ENCODE measurements at regions not wholly inside any gene's neighbourhood (a gene's known extent, or its start where the extent isn't known, plus 50 kb on each side); places are given as distances from the start of the nearest gene placed in this dataset.

DNA sequence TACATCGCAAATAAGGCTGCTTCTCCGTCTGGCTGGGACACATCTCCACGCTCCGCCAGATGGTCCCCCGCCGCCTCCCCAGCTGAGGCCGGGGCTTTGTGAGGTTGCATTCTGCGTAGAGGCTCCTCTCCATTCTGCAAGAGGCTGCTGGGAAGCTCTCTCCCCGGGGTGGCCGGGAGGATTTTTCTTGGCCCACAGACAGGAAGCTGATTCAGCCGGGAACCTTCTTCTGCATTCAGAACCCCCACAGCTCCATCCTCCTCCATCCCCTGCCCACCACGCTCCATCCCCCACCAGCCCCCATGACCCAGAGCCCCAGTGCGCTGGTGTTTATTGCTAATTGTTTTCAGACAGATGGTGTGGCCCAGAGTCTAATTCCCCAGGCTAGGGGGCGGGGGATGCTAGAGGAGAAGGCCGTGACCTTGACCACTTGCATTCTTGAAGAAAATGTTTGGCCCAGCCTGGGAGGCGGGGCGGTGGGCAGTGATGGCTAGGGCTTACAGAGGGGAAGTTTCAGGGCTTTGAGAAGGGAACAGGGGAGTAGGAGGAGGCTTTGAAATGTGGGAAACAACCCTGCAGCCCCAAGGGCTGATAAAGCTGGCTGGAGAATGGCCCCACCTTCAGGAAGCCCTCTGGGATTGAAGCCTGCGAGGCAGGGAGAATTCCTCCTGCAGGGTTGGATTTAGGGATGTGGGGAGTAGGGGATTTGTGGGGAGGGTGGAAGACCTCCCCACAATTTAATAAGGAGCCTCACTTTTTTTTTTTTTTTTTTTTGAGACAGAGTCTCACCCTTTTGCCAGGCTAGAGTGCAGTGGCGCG is 88.5 kb upstream of the NCOR2 start:
- no peak for DNase-seq (ENCODE audit: low read depth)
- TF ChIP-seq, protein P1, sequence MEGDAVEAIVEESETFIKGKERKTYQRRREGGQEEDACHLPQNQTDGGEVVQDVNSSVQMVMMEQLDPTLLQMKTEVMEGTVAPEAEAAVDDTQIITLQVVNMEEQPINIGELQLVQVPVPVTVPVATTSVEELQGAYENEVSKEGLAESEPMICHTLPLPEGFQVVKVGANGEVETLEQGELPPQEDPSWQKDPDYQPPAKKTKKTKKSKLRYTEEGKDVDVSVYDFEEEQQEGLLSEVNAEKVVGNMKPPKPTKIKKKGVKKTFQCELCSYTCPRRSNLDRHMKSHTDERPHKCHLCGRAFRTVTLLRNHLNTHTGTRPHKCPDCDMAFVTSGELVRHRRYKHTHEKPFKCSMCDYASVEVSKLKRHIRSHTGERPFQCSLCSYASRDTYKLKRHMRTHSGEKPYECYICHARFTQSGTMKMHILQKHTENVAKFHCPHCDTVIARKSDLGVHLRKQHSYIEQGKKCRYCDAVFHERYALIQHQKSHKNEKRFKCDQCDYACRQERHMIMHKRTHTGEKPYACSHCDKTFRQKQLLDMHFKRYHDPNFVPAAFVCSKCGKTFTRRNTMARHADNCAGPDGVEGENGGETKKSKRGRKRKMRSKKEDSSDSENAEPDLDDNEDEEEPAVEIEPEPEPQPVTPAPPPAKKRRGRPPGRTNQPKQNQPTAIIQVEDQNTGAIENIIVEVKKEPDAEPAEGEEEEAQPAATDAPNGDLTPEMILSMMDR (IDR thresholded peaks at IDR 0.05; ENCODE audit: insufficient read depth, low read depth, low read length, missing control alignments) = no peak
- no peak overlapping the region for H3K4me3 ChIP-seq (ENCODE audit: low read depth, low read length)

DNA sequence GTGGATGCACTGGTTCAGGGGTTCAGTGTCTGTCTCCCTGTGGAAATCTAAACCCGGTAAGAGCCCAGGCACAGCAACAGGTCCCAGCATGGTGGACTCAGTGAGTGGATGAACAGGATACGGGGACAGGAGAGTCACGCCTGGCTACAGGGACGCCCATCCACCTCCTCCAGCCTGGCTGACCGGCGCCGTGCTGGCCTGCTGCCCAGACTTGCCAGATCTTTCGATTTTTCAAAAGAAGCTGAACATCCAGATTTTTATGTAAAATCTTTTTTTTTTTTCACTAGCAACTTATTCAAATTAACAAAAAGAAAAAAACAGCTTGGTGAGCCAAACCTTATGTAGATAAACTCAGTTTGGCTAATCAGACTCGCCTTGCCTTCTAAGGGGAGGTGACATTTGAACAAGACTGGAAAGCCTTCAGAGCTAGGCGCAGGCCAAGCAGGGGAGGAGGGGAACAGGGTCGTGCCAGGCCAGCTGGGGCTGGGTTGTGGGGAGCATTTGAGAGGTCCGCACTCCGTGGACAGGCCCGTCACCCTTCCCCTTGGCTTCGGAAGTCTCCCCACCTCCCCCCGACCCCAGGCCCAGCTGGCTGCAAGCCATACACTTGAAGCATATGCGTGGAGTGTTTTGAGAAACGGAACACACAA is 87.8 kb upstream of the NCOR2 start:
- no peak for DNase-seq (ENCODE audit: low read depth)
- H3K4me3 ChIP-seq (ENCODE audit: low read depth, low read length) = no peak overlapping the region
- TF ChIP-seq, protein P1 (IDR thresholded peaks at IDR 0.05; ENCODE audit: insufficient read depth, low read depth, low read length, missing control alignments) = no peak

DNA sequence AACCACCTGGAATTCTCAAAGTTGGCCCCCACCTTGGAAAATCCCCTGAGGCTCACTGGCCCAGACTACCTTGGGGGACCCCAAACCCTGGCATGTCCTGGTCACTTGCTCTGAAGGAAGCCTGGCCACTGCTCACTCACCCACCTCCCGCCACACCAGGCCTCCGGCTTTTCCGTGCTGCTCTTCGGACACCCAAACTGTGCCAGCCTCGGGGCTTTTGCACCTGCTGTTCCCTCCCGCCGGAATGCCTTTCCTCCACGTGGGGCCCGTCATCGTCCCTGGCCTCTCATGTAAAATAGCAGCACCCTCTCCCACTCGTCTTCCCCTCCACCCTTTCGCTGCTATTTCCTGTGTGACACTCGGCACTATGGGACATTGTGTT is 87.2 kb upstream of the NCOR2 start:
- TF ChIP-seq, protein P1 (IDR thresholded peaks at IDR 0.05; ENCODE audit: insufficient read depth, low read depth, low read length, missing control alignments) = no peak
- no peak overlapping the region for H3K4me3 ChIP-seq (ENCODE audit: low read depth, low read length)
- no peak for DNase-seq (ENCODE audit: low read depth)

DNA sequence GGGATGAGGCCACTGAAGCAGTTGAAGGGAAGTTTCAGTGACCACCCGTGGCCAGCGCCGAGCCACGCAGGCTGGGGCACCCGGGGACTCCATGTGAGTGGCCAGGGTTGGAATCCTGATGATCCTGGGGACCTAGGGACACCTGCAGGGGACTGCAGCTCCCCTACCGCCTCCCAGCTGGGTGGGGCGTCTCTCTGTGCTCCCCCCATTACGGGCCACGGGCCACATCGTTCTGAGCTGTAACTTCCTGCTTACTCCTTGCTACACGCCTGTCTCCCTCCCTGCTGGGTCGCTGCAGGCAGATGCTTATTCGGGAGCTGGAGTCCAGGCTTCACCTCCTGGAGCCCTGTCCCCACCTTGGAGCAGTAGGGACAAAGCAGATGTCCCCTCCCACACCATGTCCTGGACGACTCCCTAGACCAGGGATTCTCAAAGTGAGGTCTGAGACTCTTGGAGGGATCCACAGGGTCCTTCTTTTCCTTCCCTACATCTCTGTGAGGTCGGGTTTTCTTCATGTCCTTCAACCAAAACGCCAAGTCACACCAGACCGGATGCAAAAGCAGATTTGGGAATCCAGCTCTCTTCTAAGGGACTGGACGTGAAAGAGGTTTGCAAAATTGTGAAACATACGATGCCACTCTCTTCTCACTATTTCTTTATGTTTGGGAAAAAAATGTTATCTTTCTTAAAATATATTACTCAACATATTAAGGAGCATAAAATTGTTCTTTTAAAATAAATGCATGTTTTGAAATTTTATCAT is 85.9 kb upstream of the NCOR2 start:
- TF ChIP-seq, protein P1 (IDR thresholded peaks at IDR 0.05; ENCODE audit: insufficient read depth, low read depth, low read length, missing control alignments) = no peak
- no peak for DNase-seq (ENCODE audit: low read depth)

DNA sequence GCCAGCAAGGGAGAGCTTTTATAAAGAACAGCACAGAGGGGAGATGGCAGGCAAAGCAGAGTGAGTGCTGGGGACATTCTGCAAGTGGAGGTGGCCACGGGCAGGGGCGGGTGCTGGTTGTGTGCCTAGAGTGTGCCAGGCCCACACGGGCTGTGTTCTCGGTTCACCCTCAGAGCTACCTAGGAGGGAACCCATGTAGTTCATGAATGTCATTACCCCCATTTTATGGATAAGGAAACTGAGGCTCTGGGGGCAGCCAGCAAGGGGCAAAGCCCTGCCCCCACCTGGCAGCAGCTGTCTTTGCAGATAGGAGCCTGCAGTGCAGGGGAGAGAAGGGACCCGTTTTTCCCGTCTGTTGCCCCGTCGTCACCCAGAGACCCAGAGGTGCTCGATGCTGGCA is 85.2 kb upstream of the NCOR2 start:
- TF ChIP-seq, protein P1 (IDR thresholded peaks at IDR 0.05; ENCODE audit: insufficient read depth, low read depth, low read length, missing control alignments) = no peak
- H3K4me3 ChIP-seq (ENCODE audit: low read depth, low read length) = no peak overlapping the region
- DNase-seq (ENCODE audit: low read depth) = no peak

More for the DNA sequence above, 85.9 kb upstream of the NCOR2 start:
- no peak overlapping the region for H3K4me3 ChIP-seq (ENCODE audit: low read depth, low read length)

DNA sequence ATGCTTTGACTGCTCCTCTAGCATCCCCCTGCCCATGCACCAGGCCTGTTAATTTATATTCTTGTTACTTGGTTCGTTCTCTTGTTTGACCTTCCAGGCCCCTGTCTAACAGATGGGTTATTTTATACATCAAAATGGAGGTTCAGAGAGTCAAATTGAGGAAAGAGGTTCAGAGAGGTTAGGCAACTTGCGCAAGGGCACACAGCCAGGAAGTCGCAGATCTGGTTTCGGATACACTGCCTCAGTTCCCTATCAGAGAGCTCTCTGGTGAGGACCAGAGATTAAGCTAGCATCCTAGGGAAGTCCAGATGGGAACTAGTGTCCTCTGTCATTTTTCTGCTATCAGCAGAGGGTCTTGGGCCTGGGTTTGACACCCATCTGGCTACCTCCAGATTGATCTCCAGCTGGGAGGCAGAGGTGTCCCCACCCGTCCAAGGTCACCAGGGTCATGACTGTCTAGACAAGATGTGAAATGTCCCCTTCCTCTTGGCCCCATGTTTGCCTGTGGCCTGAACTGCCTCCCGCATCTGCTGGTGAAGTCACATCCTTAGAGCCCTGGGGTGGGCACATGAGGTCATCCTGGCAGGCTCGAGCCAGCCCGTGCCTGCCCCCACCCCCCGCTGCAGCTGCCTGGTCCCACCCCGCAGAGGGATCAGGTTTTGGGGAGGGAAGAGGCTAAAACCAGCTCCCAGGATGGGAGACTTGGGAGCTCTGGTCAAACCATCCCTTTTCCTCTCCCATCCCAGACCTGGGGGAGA is 84.3 kb upstream of the NCOR2 start:
- DNase-seq (ENCODE audit: low read depth) = no peak
- TF ChIP-seq, protein P1 (IDR thresholded peaks at IDR 0.05; ENCODE audit: insufficient read depth, low read depth, low read length, missing control alignments) = no peak
- no peak overlapping the region for H3K4me3 ChIP-seq (ENCODE audit: low read depth, low read length)
